HUES64 (cell line): ENCODE measurements at regions not wholly inside any gene's neighbourhood (a gene's known extent, or its start where the extent isn't known, plus 50 kb on each side); places are given as distances from the start of the nearest gene placed in this dataset.
"Not testable (repeated sequence)": the region's sequence is repeated elsewhere in the genome, so short reads cannot be mapped to it uniquely, and the experiment has no call there.

Experiments
- H3K27ac ChIP-seq: 2 replicates; pipeline ENCODE4 v1.7.0; 2013; ENCODE audit warnings: low read depth, low read length, inconsistent platforms
- H3K27me3 ChIP-seq: 2 replicates; pipeline ENCODE4 v1.6.1; 2013; ENCODE audit warnings: mild to moderate bottlenecking, low read length; ENCODE audit not compliant: insufficient read depth
- H3K36me3 ChIP-seq: 2 replicates; pipeline ENCODE4 v1.6.1; 2013; ENCODE audit warnings: mild to moderate bottlenecking, low read length; ENCODE audit not compliant: insufficient read depth
- H3K4me1 ChIP-seq: 2 replicates; pipeline ENCODE4 v1.6.1; 2013; ENCODE audit warnings: mild to moderate bottlenecking, low read length, moderate library complexity; ENCODE audit not compliant: insufficient read depth
- H3K4me3 ChIP-seq: 2 replicates; pipeline ENCODE4 v1.5.1; 2013; ENCODE audit warnings: mild to moderate bottlenecking, low read length, moderate library complexity
- H3K9ac ChIP-seq: 2 replicates; pipeline ENCODE4 v1.6.1; 2013; ENCODE audit warnings: mild to moderate bottlenecking, low read depth, low read length
- H3K9me3 ChIP-seq: 2 replicates; pipeline ENCODE4 v1.6.1; 2013; ENCODE audit warnings: low read depth, low read length; ENCODE audit not compliant: insufficient read depth
- WGBS: fragments of 150-250, 120-280 bp; methylation state at CpG from one replicate; pipeline ENCODE4 v1.1.7; 2013; ENCODE audit warnings: missing lambda C conversion rate; 5-methylcytosine and 5-hydroxymethylcytosine counted together

GRCh38 chr1:98289311-98289710 lies 368.5 kb upstream of the DPYD start:
- 100% methylated on average over 1 of the region's 1 CpG for WGBS
- Histone ChIP-seq H3K27me3 (no peaks in the 10 kb centered on the region), H3K4me1 (no peaks in the 10 kb centered on the region), H3K9me3 (no peaks in the 10 kb centered on the region), H3K36me3 (no peaks in the 10 kb centered on the region), H3K9ac (no peak overlapping the region), H3K4me3 (no peak overlapping the region), H3K27ac (no peak overlapping the region)

- H3K9ac ChIP-seq, result no peak overlapping the region
- no peaks in the 10 kb centered on the region for H3K4me1 ChIP-seq
- H3K4me3 ChIP-seq, result no peak overlapping the region
- no peaks in the 10 kb centered on the region for H3K36me3 ChIP-seq
- no peaks in the 10 kb centered on the region for H3K27me3 ChIP-seq
- no peaks in the 10 kb centered on the region for H3K9me3 ChIP-seq
- no CpG with 5 or more reads among the region's 2 CpGs for WGBS
- no peak overlapping the region for H3K27ac ChIP-seq
Observed at GRCh38 chr1:98288494-98288893, 367.7 kb upstream of the DPYD start.

GRCh38 chr1:98287626-98288025 lies 366.8 kb upstream of the DPYD start:
- no peak overlapping the region for H3K9ac ChIP-seq
- H3K27ac ChIP-seq, result no peak overlapping the region
- no peaks in the 10 kb centered on the region for H3K27me3 ChIP-seq
- no peak overlapping the region for H3K4me3 ChIP-seq
- no peaks in the 10 kb centered on the region for H3K4me1 ChIP-seq
- WGBS, result 93% methylated on average over 2 of the region's 2 CpGs
- no peaks in the 10 kb centered on the region for H3K36me3 ChIP-seq
- H3K9me3 ChIP-seq, result no peaks in the 10 kb centered on the region

- Histone ChIP-seq H3K27ac (no peak overlapping the region), H3K4me1 (no peaks in the 10 kb centered on the region), H3K4me3 (no peak overlapping the region), H3K27me3 (no peaks in the 10 kb centered on the region), H3K9ac (no peak overlapping the region), H3K9me3 (no peaks in the 10 kb centered on the region), H3K36me3 (no peaks in the 10 kb centered on the region)
- WGBS, result 100% methylated on average over 1 of the region's 1 CpG
Observed at GRCh38 chr1:98286656-98287055, 365.8 kb upstream of the DPYD start.

- not testable (repeated sequence) for H3K27ac ChIP-seq, H3K27me3 ChIP-seq, H3K36me3 ChIP-seq, H3K4me3 ChIP-seq, H3K9ac ChIP-seq, H3K4me1 ChIP-seq, H3K9me3 ChIP-seq
- WGBS, result 92% methylated on average over 2 of the region's 2 CpGs
Observed at GRCh38 chr1:98285286-98285685, 364.5 kb upstream of the DPYD start.

GRCh38 chr1:98280049-98280448 lies 359.2 kb upstream of the DPYD start:
- Histone ChIP-seq H3K36me3 (no peaks in the 10 kb centered on the region), H3K27me3 (no peaks in the 10 kb centered on the region)
- WGBS, result 85% methylated on average over 4 of the region's 4 CpGs

GRCh38 chr1:98278055-98278454 lies 357.2 kb upstream of the DPYD start:
- H3K36me3 ChIP-seq, result no peaks in the 10 kb centered on the region
- no peak overlapping the region for H3K9ac ChIP-seq
- H3K9me3 ChIP-seq, result no peaks in the 10 kb centered on the region
- peak overlapping the region; percentile 10; the same call in 1 of the 2 replicates for H3K27ac ChIP-seq
- no peak overlapping the region for H3K4me3 ChIP-seq
- WGBS, result 65% methylated on average over 1 of the region's 3 CpGs
- H3K27me3 ChIP-seq, result no peaks in the 10 kb centered on the region
- H3K4me1 ChIP-seq, result peaks cover 41% of the 10 kb centered on the region

More at GRCh38 chr1:98280049-98280448, 359.2 kb upstream of the DPYD start:
- Histone ChIP-seq H3K4me3 (no peak overlapping the region), H3K9ac (no peak overlapping the region), H3K4me1 (peaks cover 41% of the 10 kb centered on the region), H3K27ac (no peak overlapping the region), H3K9me3 (no peaks in the 10 kb centered on the region)

- H3K4me1 ChIP-seq, result peaks cover 41% of the 10 kb centered on the region
- H3K27me3 ChIP-seq, result no peaks in the 10 kb centered on the region
- WGBS, result 69% methylated on average over 1 of the region's 2 CpGs
- H3K36me3 ChIP-seq, result no peaks in the 10 kb centered on the region
- H3K9ac ChIP-seq, result peak overlapping the region; percentile 8; the same call in 1 of the 2 replicates
- H3K27ac ChIP-seq, result peak overlapping the region; percentile 10; the same call in 1 of the 2 replicates
- H3K9me3 ChIP-seq, result no peaks in the 10 kb centered on the region
- H3K4me3 ChIP-seq, result no peak overlapping the region
Observed at GRCh38 chr1:98277118-98277517, 356.3 kb upstream of the DPYD start.

GRCh38 chr1:98276514-98276913 lies 355.7 kb upstream of the DPYD start:
- Histone ChIP-seq H3K27ac (peak overlapping the region; percentile 10; the same call in 1 of the 2 replicates), H3K9me3 (no peaks in the 10 kb centered on the region), H3K36me3 (no peaks in the 10 kb centered on the region), H3K27me3 (no peaks in the 10 kb centered on the region), H3K4me1 (peaks cover 41% of the 10 kb centered on the region), H3K9ac (no peak overlapping the region), H3K4me3 (no peak overlapping the region)
- WGBS, result 72% methylated on average over 1 of the region's 2 CpGs

GRCh38 chr1:98268316-98268715 lies 347.5 kb upstream of the DPYD start:
- Histone ChIP-seq H3K9me3 (no peaks in the 10 kb centered on the region), H3K9ac (no peak overlapping the region), H3K27me3 (no peaks in the 10 kb centered on the region), H3K4me3 (no peak overlapping the region), H3K4me1 (no peaks in the 10 kb centered on the region), H3K27ac (no peak overlapping the region), H3K36me3 (no peaks in the 10 kb centered on the region)
- WGBS, result 91% methylated on average over 3 of the region's 3 CpGs

GRCh38 chr1:98267423-98267822 lies 346.6 kb upstream of the DPYD start:
- Histone ChIP-seq H3K36me3 (no peaks in the 10 kb centered on the region), H3K9me3 (no peaks in the 10 kb centered on the region), H3K4me1 (no peaks in the 10 kb centered on the region), H3K4me3 (no peak overlapping the region), H3K27ac (no peak overlapping the region), H3K27me3 (no peaks in the 10 kb centered on the region), H3K9ac (no peak overlapping the region)
- 94% methylated on average over 3 of the region's 3 CpGs for WGBS

- Histone ChIP-seq H3K9me3 (no peaks in the 10 kb centered on the region), H3K4me3 (no peak overlapping the region), H3K27ac (no peak overlapping the region), H3K27me3 (no peaks in the 10 kb centered on the region), H3K9ac (no peak overlapping the region), H3K36me3 (no peaks in the 10 kb centered on the region), H3K4me1 (no peaks in the 10 kb centered on the region)
- WGBS, result 98% methylated on average over 3 of the region's 5 CpGs
Observed at GRCh38 chr1:98264727-98265126, 343.9 kb upstream of the DPYD start.
